Esophagus squamous epithelium (tissue), 4 donors: ENCODE measurements at regions not wholly inside any gene's neighbourhood (a gene's known extent, or its start where the extent isn't known, plus 50 kb on each side); places are given as distances from the start of the nearest gene placed in this dataset.

Experiments
- POLR2A ChIP-seq, 4 donors: fragments of 450-650 bp; IDR thresholded peaks; one replicate each; pipeline ENCODE4 v1.6.1; 2017; ENCODE audit warnings: antibody characterized with exemption in 4 of 4, mild to moderate bottlenecking in 4 of 4, moderate library complexity in 3 of 4
- TF ChIP-seq, protein P1 (sequence below), 6 experiments: fragments of 450-650 bp in 4 of 6; fragments of 200-600 bp in 2 of 6; sonication (generic) in 2 of 6; IDR thresholded peaks; one replicate each; pipeline ENCODE4 v1.5.1; 2016 to 2019; ENCODE audit warnings: antibody characterized with exemption in 6 of 6, mild to moderate bottlenecking in 4 of 6, moderate library complexity in 4 of 6

DNA sequence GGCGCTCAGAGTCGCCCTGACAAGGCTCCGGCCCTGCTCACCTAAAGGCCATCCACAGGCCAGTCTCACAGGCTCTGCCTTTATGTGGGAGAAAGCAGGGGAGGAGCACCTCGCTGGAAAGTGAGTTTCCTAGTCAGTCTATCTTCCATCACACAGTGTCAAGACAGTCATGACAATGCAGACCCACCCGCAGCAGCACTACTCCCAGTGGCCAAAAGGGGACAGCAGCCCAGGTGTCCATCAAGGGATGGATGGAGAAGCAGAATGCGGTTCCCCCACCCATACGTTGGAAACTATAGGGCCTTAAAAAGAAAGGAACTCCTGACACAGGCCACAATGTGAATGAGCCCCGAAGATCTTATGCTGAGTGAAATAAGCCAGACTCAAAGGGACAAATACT, 226.8 kb downstream of the ENGASE start:
- TF ChIP-seq, protein P1, sequence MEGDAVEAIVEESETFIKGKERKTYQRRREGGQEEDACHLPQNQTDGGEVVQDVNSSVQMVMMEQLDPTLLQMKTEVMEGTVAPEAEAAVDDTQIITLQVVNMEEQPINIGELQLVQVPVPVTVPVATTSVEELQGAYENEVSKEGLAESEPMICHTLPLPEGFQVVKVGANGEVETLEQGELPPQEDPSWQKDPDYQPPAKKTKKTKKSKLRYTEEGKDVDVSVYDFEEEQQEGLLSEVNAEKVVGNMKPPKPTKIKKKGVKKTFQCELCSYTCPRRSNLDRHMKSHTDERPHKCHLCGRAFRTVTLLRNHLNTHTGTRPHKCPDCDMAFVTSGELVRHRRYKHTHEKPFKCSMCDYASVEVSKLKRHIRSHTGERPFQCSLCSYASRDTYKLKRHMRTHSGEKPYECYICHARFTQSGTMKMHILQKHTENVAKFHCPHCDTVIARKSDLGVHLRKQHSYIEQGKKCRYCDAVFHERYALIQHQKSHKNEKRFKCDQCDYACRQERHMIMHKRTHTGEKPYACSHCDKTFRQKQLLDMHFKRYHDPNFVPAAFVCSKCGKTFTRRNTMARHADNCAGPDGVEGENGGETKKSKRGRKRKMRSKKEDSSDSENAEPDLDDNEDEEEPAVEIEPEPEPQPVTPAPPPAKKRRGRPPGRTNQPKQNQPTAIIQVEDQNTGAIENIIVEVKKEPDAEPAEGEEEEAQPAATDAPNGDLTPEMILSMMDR (IDR thresholded peaks at IDR 0.05): no peak
- no peak for TF ChIP-seq POLR2A (IDR thresholded peaks at IDR 0.05)
